ENCODE measurements at regions not wholly inside any gene's neighbourhood (a gene's known extent, or its start where the extent isn't known, plus 50 kb on each side); places are given as distances from the start of the nearest gene placed in this dataset.

- TF ChIP-seq ARNTL (CRISPR knock-in tag; IDR thresholded peaks at IDR 0.05; ENCODE audit: borderline replicate concordance, low read depth), result no peak
- TF ChIP-seq CSRNP3 (CRISPR knock-in tag; IDR thresholded peaks at IDR 0.05), result no peak
- no peak for TF ChIP-seq TSHZ2 (CRISPR knock-in tag; IDR thresholded peaks at IDR 0.05)
- TF ChIP-seq SNAI2 (CRISPR knock-in tag; IDR thresholded peaks at IDR 0.05), result no peak
- no peak for TF ChIP-seq ZC3H10 (CRISPR knock-in tag; IDR thresholded peaks at IDR 0.05)
- TF ChIP-seq ZNF565 (CRISPR knock-in tag; conservative IDR thresholded peaks at IDR 0.05; ENCODE audit: low read depth), result no peak
Observed at GRCh38 chr10:56881218-56881617, 520.2 kb upstream of the ZWINT start.
